Erythroblast (primary cell): ENCODE measurements at regions not wholly inside any gene's neighbourhood (a gene's known extent, or its start where the extent isn't known, plus 50 kb on each side); places are given as distances from the start of the nearest gene placed in this dataset.
A peak's percentile ranks its signal among the peaks of the same experiment; 100 is the strongest.

Experiments used
- DNase-seq, 2 experiments: peaks; one replicate each; lab custom pipeline; 2025; lab: John Stamatoyannopoulos, UW
- GATA1 ChIP-seq: IDR thresholded peaks from 2 replicates; pipeline ENCODE4 v1.6.1; 2011; ENCODE audit warnings: low read depth, mild to moderate bottlenecking, control low read depth, low read length, moderate library complexity
- POLR2A ChIP-seq: IDR thresholded peaks from 2 replicates; pipeline ENCODE4 v1.6.1; 2011; ENCODE audit warnings: mild to moderate bottlenecking, low read length

- TF ChIP-seq GATA1 (no peak), POLR2A (no peak)
- DNase-seq = no peak
These were observed 84.2 kb upstream of the TNC start for GRCh38 chr9:115202181-115202580.

- TF ChIP-seq GATA1 = no peak
- TF ChIP-seq POLR2A = no peak
- no peak for DNase-seq
These were observed 85.2 kb upstream of the TNC start for GRCh38 chr9:115202960-115203751.

DNA sequence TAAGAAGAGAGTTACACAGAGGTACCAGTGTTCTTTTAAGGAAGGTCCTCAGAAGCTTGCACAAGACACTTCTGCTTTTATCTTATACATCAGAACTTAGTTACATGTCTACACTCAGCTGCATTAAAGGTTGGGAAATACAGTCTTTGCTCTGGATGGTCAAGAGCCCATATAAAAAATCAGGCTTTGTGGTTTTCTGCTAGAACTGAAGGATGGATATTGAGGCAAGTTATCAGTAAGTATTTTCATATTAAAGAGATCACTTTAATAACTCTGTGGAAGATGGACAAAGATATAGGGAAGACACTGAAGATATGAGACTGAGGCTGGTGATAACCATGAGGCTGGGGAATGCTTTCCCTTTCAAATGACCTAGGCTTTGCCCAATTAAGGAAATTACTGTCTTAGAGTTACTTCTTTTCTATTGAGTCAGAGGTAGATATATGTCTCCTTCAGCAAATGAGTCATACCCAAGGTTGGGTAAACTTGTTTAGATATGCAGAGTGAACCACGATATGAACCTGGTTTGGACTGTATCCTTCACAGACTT lies 87.0 kb upstream of the TNC start:
- DNase-seq = no peak
- no peak for TF ChIP-seq GATA1
- no peak for TF ChIP-seq POLR2A

- no peak for TF ChIP-seq GATA1
- TF ChIP-seq POLR2A = no peak
- no peak for DNase-seq
These were observed 89.3 kb upstream of the TNC start for GRCh38 chr9:115207003-115207836.

- TF ChIP-seq GATA1 = no peak
- no peak for TF ChIP-seq POLR2A
- DNase-seq = no peak
These were observed 90.5 kb upstream of the TNC start for GRCh38 chr9:115208501-115208900.

DNA sequence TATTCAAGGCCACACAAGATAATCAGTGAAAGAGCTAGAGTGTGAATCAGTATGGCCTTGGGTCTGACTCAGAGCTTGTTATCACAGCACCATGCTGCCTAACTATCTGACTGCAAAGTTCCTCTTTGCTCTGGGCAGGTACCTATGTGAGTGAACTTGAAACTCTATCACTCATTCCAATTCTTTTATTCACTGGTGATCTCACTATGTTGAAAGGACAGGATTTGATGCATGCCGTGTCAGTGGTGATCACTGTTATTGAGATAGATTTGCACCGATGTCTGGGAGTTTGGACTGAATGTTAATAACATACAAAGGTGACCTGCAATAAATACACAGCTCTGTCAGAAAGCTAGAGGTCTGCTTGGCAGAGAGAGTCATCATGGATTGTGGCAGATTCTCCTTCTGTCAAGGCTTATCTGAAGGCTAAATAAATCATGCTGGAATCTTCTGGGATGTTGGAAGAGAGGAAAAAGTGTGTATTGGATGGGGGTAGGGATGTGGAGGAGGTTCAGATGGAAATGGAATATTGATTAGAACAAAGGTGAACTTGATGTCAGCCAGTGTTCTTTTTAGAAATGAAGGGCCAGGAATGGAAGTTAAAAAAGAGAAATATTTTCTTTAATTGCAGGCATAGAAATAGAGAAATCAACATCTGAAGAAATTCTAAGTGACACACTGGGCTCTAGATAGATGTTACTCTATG lies 91.8 kb upstream of the TNC start:
- TF ChIP-seq POLR2A = no peak
- TF ChIP-seq GATA1 = no peak
- no peak for DNase-seq

GRCh38 chr9:115210699-115211098 lies 92.7 kb upstream of the TNC start:
- TF ChIP-seq POLR2A (no peak), GATA1 (no peak)
- DNase-seq = no peak

DNA sequence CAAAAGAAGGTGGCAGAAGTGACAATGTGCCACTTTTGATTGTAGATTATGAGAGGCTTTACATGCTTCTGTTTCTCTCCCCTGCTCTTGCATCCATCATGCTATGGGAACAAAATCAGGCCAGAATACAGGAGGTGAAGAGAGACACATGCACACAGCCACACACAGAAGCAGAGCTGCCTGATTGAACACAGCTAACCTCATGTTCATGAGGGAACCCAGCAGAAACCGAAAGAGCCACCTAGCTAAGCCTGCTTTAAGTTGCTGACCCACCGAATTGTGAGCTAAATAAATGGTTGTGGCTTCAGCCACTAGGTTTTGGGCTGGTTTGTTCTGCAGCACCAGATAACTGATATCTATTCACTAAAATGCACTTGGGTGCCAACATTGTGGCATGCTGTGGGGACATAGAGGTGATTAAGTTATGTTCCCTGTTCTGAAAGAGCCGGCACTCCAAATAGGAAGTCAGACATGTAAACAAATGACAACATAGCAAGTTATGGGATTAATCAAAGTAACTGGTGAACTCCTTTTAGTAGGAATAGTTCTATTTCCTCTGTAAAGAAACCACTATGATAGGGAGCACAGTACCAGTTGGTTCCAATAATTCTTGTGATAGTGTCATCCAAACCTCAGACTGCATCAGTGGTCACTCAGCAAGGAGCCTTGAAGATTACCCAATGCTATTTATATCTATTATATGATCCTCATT lies 93.6 kb upstream of the TNC start:
- DNase-seq = no peak
- no peak for TF ChIP-seq GATA1
- TF ChIP-seq POLR2A = no peak

- DNase-seq = no peak
- no peak for TF ChIP-seq POLR2A
- TF ChIP-seq GATA1 = no peak
These were observed 94.2 kb upstream of the TNC start for GRCh38 chr9:115212125-115212605.

- DNase-seq = no peak
These were observed 94.9 kb upstream of the TNC start for GRCh38 chr9:115212832-115213231.

GRCh38 chr9:115213818-115214334 lies 95.9 kb upstream of the TNC start:
- TF ChIP-seq POLR2A = no peak
- no peak for TF ChIP-seq GATA1
- DNase-seq = no peak

More at GRCh38 chr9:115212832-115213231, 94.9 kb upstream of the TNC start:
- TF ChIP-seq POLR2A (no peak), GATA1 (no peak)

- no peak for DNase-seq
- TF ChIP-seq GATA1 (no peak), POLR2A (no peak)
These were observed 98.9 kb upstream of the TNC start for GRCh38 chr9:115216873-115217272.

- TF ChIP-seq GATA1 (no peak), POLR2A (no peak)
- peak in 1 of 2 experiments; percentile 15 for DNase-seq
These were observed 102.5 kb upstream of the TNC start for GRCh38 chr9:115220319-115221005.
